ENCODE measurements at regions not wholly inside any gene's neighbourhood (a gene's known extent, or its start where the extent isn't known, plus 50 kb on each side); places are given as distances from the start of the nearest gene placed in this dataset.

DNA sequence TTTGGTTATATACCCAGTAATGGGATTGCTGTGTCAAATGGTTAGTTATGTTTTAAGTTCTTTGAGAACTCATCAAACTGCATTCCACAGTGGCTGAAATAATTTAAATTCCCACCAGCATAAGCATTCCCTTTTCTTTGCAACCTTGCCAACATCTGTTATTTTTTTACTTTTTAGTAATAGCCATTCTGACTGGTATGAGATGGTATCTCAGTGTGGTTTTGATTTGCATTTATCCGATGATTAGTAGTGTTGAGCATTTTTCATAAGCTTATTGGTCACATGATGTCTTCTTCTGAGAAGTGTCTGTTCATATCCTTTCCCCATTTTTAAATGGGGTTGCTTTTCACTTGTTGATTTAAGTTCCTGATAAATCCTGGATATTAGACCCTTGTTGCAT is 435.7 kb upstream of the RIOK2 start:
- 93 to 97% methylated on average over 1 of the region's 1 CpG for WGBS, 2 donors
- TF ChIP-seq, protein P1, sequence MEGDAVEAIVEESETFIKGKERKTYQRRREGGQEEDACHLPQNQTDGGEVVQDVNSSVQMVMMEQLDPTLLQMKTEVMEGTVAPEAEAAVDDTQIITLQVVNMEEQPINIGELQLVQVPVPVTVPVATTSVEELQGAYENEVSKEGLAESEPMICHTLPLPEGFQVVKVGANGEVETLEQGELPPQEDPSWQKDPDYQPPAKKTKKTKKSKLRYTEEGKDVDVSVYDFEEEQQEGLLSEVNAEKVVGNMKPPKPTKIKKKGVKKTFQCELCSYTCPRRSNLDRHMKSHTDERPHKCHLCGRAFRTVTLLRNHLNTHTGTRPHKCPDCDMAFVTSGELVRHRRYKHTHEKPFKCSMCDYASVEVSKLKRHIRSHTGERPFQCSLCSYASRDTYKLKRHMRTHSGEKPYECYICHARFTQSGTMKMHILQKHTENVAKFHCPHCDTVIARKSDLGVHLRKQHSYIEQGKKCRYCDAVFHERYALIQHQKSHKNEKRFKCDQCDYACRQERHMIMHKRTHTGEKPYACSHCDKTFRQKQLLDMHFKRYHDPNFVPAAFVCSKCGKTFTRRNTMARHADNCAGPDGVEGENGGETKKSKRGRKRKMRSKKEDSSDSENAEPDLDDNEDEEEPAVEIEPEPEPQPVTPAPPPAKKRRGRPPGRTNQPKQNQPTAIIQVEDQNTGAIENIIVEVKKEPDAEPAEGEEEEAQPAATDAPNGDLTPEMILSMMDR (IDR thresholded peaks at IDR 0.05; ENCODE audit: control extremely low read depth, extremely low read depth): no peak
- no peaks in the 10 kb centered on the region for H3K4me1 ChIP-seq (ENCODE audit: control insufficient read depth in 5 of 5, insufficient read depth in 5 of 5, low read length in 5 of 5)
- H3K4me3 ChIP-seq: no peak overlapping the region
- H3K27ac ChIP-seq (ENCODE audit: low read depth in 1 of 2, low read length in 1 of 2): no peak overlapping the region
- H3K36me3 ChIP-seq (ENCODE audit: control insufficient read depth in 4 of 4, insufficient read depth in 4 of 4, low read length in 4 of 4): no peaks in the 10 kb centered on the region
- no peaks in the 10 kb centered on the region for H3K27me3 ChIP-seq (ENCODE audit: control insufficient read depth in 3 of 3, insufficient read depth in 3 of 3, low read length in 2 of 3)
- ATAC-seq (ENCODE audit: insufficient read depth, low FRiP score): no peak
- DNase-seq: no peak
- H3K9ac ChIP-seq (ENCODE audit: insufficient read depth in 1 of 2, low read length in 2 of 2): no peak overlapping the region
- no peaks in the 10 kb centered on the region for H3K9me3 ChIP-seq (ENCODE audit: control insufficient read depth in 4 of 4, insufficient read depth in 3 of 4, low read length in 3 of 4)

DNA sequence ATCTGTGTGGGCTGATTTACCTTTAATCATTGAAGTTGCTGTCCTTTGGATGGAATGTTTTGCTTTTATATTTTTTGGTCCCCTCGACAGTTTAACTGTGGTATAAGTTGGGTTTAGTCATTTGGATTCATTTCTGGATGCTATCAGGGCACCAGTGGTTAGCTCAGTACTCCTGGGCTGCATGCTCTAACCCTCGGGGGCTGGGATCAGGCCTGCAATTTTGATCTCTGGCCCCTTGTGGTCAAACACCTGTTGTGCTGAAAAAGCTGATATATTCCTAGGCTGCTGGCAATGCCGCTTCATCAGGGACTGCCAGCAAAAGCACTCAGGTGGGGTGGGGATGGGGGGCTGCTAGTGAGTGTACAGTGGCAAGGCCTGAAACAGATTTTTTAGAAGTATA is 440.4 kb upstream of the RIOK2 start:
- DNase-seq: no peak
- Histone ChIP-seq H3K27me3 (ENCODE audit: control insufficient read depth in 3 of 3, insufficient read depth in 3 of 3, low read length in 2 of 3) (no peaks in the 10 kb centered on the region), H3K4me1 (ENCODE audit: control insufficient read depth in 5 of 5, insufficient read depth in 5 of 5, low read length in 5 of 5) (no peaks in the 10 kb centered on the region), H3K36me3 (ENCODE audit: control insufficient read depth in 4 of 4, insufficient read depth in 4 of 4, low read length in 4 of 4) (no peaks in the 10 kb centered on the region), H3K9me3 (ENCODE audit: control insufficient read depth in 4 of 4, insufficient read depth in 3 of 4, low read length in 3 of 4) (no peaks in the 10 kb centered on the region), H3K4me3 (no peak overlapping the region), H3K9ac (ENCODE audit: insufficient read depth in 1 of 2, low read length in 2 of 2) (no peak overlapping the region), H3K27ac (ENCODE audit: low read depth in 1 of 2, low read length in 1 of 2) (no peak overlapping the region)
- 75 to 82% methylated on average over 3 of the region's 3 CpGs for WGBS, 2 donors
- TF ChIP-seq, protein P1 (IDR thresholded peaks at IDR 0.05; ENCODE audit: control extremely low read depth, extremely low read depth): no peak
- ATAC-seq (ENCODE audit: insufficient read depth, low FRiP score): no peak

DNA sequence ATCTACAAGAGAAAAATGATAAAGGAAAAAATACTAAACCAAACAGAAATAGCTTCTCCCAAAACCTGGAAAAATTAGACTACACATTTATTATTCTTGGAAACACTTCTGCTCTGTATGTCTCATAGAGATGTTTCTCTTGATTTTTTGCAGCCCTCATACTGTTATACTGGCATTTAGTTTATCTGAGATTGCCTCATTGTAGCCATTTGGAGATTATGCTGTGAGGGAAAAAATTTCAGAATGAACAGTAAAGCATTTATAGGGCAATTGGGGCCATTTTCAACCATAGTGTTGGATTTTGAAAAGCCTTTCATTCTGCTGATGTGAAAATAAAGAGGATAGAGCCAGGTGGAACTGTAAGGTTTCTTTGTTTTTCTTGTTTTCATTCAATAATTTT is 441.8 kb upstream of the RIOK2 start:
- H3K9me3 ChIP-seq (ENCODE audit: control insufficient read depth in 4 of 4, insufficient read depth in 3 of 4, low read length in 3 of 4): no peaks in the 10 kb centered on the region
- no peak overlapping the region for H3K4me3 ChIP-seq
- no peak overlapping the region for H3K27ac ChIP-seq (ENCODE audit: low read depth in 1 of 2, low read length in 1 of 2)
- no peak for ATAC-seq (ENCODE audit: insufficient read depth, low FRiP score)
- no peaks in the 10 kb centered on the region for H3K27me3 ChIP-seq (ENCODE audit: control insufficient read depth in 3 of 3, insufficient read depth in 3 of 3, low read length in 2 of 3)
- TF ChIP-seq, protein P1 (IDR thresholded peaks at IDR 0.05; ENCODE audit: control extremely low read depth, extremely low read depth): no peak
- H3K36me3 ChIP-seq (ENCODE audit: control insufficient read depth in 4 of 4, insufficient read depth in 4 of 4, low read length in 4 of 4): no peaks in the 10 kb centered on the region
- DNase-seq: no peak
- no peaks in the 10 kb centered on the region for H3K4me1 ChIP-seq (ENCODE audit: control insufficient read depth in 5 of 5, insufficient read depth in 5 of 5, low read length in 5 of 5)
- H3K9ac ChIP-seq (ENCODE audit: insufficient read depth in 1 of 2, low read length in 2 of 2): no peak overlapping the region

DNA sequence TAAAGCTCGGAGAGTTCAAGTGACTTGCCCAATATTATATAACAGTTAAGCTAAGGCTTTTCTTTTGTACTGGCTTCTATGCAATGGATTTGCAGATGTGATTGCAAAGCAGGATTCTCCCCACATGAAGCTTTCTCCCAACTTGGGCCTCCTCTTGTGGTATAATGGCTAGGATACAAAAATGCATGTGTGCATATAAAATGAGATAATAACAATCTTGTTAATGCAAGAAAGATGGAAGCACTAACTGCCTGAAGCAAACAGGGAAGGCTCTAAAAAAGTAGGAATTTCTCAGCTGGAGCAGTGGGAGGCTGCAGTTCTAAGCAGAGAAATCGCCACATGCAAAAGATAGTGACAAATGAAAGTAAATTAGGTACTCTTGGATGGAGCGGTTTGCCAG is 444.2 kb upstream of the RIOK2 start:
- no peak for ATAC-seq (ENCODE audit: insufficient read depth, low FRiP score)
- Histone ChIP-seq H3K27me3 (ENCODE audit: control insufficient read depth in 3 of 3, insufficient read depth in 3 of 3, low read length in 2 of 3) (no peaks in the 10 kb centered on the region), H3K4me3 (no peak overlapping the region), H3K27ac (ENCODE audit: low read depth in 1 of 2, low read length in 1 of 2) (no peak overlapping the region), H3K4me1 (ENCODE audit: control insufficient read depth in 5 of 5, insufficient read depth in 5 of 5, low read length in 5 of 5) (no peaks in the 10 kb centered on the region), H3K9ac (ENCODE audit: insufficient read depth in 1 of 2, low read length in 2 of 2) (no peak overlapping the region), H3K9me3 (ENCODE audit: control insufficient read depth in 4 of 4, insufficient read depth in 3 of 4, low read length in 3 of 4) (no peaks in the 10 kb centered on the region), H3K36me3 (ENCODE audit: control insufficient read depth in 4 of 4, insufficient read depth in 4 of 4, low read length in 4 of 4) (no peaks in the 10 kb centered on the region)
- WGBS, 2 donors: 80 to 90% methylated on average over 3 of the region's 3 CpGs
- DNase-seq: no peak
- TF ChIP-seq, protein P1 (IDR thresholded peaks at IDR 0.05; ENCODE audit: control extremely low read depth, extremely low read depth): no peak

All from lung (tissue), 11 donors.